Activated CD4-positive, CD25-positive, alpha-beta regulatory T cell treated with anti-CD3 and anti-CD28 coated beads, Interleukin-2, amount 50 U/mL, for 24 hours (primary cell): ENCODE measurements at regions not wholly inside any gene's neighbourhood (a gene's known extent, or its start where the extent isn't known, plus 50 kb on each side); places are given as distances from the start of the nearest gene placed in this dataset.
"Not testable (repeated sequence)": the region's sequence is repeated elsewhere in the genome, so short reads cannot be mapped to it uniquely, and the experiment has no call there.

Experiments used
- ATAC-seq, 2 donors: fragments of 150-1000 bp; cut with Tn5 transposase; one replicate each; pipeline ENCODE4 v1.10.0; 2021; ENCODE audit warnings: mild to moderate bottlenecking in 1 of 2, moderate library complexity in 1 of 2

DNA sequence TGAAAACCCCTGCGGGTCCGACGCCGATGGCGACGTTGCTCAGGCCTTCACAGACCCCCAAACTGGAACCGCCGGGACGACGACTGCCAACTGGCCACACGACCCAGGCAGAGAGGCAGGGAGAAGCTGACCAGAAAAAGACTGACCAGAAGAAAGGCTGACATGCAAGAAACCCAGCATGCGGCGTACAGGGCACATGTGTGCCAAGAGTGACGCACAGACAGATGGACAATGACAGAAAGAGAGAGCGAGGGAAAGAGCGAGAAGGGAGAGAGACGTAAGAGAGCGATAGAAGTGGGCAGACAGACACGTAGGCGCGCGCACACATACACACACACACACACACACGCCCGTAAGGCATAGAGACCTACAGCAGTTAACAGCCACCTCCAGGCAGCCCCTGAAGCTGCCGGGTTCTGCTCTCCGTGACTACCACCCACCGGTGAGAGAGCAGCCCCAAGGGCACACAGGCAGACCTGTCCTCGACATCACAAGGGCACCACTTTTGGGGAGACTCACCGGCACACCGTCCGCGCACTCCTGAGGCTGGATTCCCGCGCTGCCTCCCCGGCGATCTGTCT lies 67.2 kb upstream of the ZNF527 start:
- no peak for ATAC-seq

- no peak for ATAC-seq
Observed at GRCh38 chr19:37304190-37304883, 66.6 kb upstream of the ZNF527 start.

DNA sequence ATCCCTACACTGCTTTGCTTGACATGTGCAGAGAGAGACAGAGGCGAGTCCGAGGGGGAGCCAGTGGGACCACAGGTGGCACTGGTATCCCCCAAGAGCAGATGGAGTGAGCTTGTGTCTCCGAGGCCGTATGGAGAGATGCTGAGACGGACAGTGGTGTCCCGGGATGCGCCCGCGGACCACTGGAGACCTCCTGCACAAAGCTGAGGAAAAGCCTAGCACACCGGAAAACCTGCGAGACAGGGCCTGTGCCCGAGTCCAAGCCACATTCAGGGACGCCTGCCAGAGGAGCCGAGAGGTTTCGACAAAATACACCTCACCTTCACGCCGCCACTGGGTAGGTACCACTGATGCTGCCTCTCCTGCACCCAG lies 66.0 kb upstream of the ZNF527 start:
- no peak for ATAC-seq

DNA sequence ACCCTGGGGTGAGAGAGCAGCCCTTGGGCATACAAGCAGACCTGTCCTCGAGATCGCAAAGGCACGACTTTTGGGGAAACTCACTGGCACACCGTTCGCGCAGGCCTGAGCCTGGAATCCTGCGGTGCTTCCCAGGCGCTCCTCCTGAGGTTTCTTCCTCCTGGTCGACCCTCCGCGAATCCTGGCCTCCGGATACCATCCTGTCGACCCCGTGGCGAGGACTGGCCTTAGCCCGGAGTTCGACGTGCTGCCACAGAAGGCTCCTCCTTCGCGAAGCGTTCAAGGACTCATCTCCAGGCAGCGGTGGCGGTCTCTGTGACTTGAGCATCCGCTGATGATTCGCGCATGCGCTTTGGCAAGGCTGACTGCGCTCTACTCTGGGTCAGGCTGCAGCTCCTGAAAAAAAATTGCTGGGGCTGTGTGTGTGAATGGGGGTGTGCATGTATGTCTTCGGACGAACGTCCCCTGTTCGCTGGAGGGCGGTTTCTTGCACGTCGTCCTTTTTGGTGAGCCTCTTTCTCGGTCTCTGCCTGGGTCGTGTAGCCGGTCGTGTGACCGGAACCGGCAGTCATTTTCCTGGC lies 64.4 kb upstream of the ZNF527 start:
- no peak for ATAC-seq

DNA sequence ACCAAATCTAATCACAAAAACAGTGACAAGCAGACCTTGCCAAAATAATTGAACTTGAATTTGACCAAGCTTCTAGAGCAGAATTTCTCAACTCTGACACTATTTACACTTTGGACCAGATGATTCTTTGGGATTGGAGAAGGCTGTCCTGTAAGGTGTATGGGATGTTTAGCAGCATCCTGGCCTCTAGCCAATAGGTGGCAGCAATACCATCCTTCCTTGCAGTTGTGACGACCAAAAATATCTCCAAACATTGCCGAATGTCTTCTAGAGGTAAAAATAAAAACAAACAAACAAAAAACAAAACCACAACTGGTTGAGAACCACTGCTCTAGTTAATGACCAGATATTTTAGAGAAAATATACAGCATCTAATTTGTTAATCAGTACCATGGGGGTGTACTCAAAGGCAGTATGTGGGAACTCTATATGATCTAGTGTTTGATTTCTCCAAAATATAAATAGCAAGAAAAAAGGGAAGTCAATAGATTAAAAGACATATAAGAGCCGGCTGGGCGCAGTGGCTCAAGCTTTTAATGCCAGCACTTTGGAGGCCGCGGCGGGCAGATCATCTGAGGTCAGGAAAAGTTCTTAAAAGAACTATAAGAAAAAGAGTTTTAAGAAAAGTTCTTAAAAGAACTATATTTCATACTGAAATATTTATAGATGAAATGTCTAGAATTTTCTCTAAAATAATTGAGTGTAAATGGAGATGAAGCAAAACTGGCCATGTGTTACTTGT lies 60.9 kb upstream of the ZNF527 start:
- ATAC-seq: no peak

GRCh38 chr19:37312531-37313334 lies 58.2 kb upstream of the ZNF527 start:
- peak; percentile 56 to 62 for ATAC-seq

DNA sequence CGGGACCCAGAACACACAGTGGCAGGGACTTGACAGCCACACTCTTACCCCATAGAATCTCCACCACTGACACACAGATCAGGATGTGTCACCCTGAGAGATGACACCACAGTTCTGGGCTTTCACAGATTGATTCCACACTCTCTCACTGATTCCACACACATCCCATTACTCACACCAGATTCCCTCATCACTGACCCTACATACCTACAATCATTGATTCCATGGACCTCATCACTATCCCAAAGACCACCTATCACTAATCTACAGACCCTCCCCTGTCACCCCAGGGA lies 57.6 kb upstream of the ZNF527 start:
- ATAC-seq: no peak

GRCh38 chr19:37317403-37318209 lies 53.3 kb upstream of the ZNF527 start:
- ATAC-seq: peak; percentile 98

GRCh38 chr19:37320988-37321387 lies 49.9 kb upstream of the ZNF527 start:
- ATAC-seq: not testable (repeated sequence)
